Calu3 (cell line): ENCODE measurements at regions not wholly inside any gene's neighbourhood (a gene's known extent, or its start where the extent isn't known, plus 50 kb on each side); places are given as distances from the start of the nearest gene placed in this dataset.

Experiments used
- BruUV-seq: library from RNA; stranded (reverse); fragments of 400-500 nt; replicated peaks from 2 replicates; lab custom pipeline; 2021; lab: Mats Ljungman, UMichigan
- CTCF ChIA-PET: fragments of 300-600 bp; sonication (Branson Sonifier 250); formaldehyde crosslinking; loops from one replicate; lab custom pipeline; 2022; ENCODE audit warnings: antibody characterized with exemption; lab: Charles Lee
- DNase-seq: peaks from one replicate; pipeline ENCODE4 v3.0.0; 2022
- H3K27ac Mint-ChIP-seq: one replicate; pipeline ENCODE4 v1.8.0; 2022; ENCODE audit warnings: mixed read lengths; ENCODE audit not compliant: unreplicated experiment
- H3K27me3 Mint-ChIP-seq: one replicate; pipeline ENCODE4 v1.8.0; 2022; ENCODE audit warnings: mixed read lengths; ENCODE audit not compliant: unreplicated experiment
- H3K36me3 Mint-ChIP-seq: one replicate; pipeline ENCODE4 v1.8.0; 2022; ENCODE audit warnings: mild to moderate bottlenecking, moderate library complexity, mixed read lengths; ENCODE audit not compliant: insufficient read depth, unreplicated experiment
- H3K4me1 Mint-ChIP-seq: one replicate; pipeline ENCODE4 v1.8.0; 2022; ENCODE audit warnings: mild to moderate bottlenecking, low read depth, mixed read lengths; ENCODE audit not compliant: unreplicated experiment
- H3K4me3 Mint-ChIP-seq: one replicate; pipeline ENCODE4 v1.8.0; 2022; ENCODE audit warnings: mild to moderate bottlenecking, low read depth, moderate library complexity, mixed read lengths; ENCODE audit not compliant: unreplicated experiment
- H3K9me3 Mint-ChIP-seq: one replicate; pipeline ENCODE4 v1.8.0; 2022; ENCODE audit warnings: low read depth, mixed read lengths; ENCODE audit not compliant: unreplicated experiment
- CTCF ChIP-seq: fragments of 200-600 bp; IDR thresholded peaks from one replicate; pipeline ENCODE4 v1.8.0; 2022; ENCODE audit warnings: antibody characterized with exemption; ENCODE audit not compliant: unreplicated experiment
- intact Hi-C: fragments of 100-400 bp; cut with micrococcal nuclease; formaldehyde crosslinking; loops from one replicate; pipeline ENCODE4 v1.10.0; 2022; ENCODE audit not compliant: unreplicated experiment

- CTCF ChIA-PET = no interaction called here
- Mint-ChIP-seq H3K36me3 (peaks cover 6% of the 10 kb centered on the region), H3K9me3 (peaks cover 8% of the 10 kb centered on the region), H3K27me3 (no peaks in the 10 kb centered on the region), H3K4me1 (no peaks in the 10 kb centered on the region), H3K4me3 (no peak overlapping the region), H3K27ac (no peak overlapping the region)
- no peak for DNase-seq
- no peak for TF ChIP-seq CTCF
- intact Hi-C loops = no loop called here
- no TSS peak for BruUV-seq
Observed at GRCh38 chr18:78722386-78722785, 257.2 kb upstream of the SALL3 start.

- peaks cover 6% of the 10 kb centered on the region for H3K36me3 Mint-ChIP-seq
- no TSS peak for BruUV-seq
- no peaks in the 10 kb centered on the region for H3K4me1 Mint-ChIP-seq
- no peak overlapping the region for H3K4me3 Mint-ChIP-seq
- no peak for TF ChIP-seq CTCF
- H3K27me3 Mint-ChIP-seq = no peaks in the 10 kb centered on the region
- H3K9me3 Mint-ChIP-seq = peaks cover 8% of the 10 kb centered on the region
- DNase-seq = no peak
- no peak overlapping the region for H3K27ac Mint-ChIP-seq
- intact Hi-C loops = no loop called here
- CTCF ChIA-PET = no interaction called here
Observed at GRCh38 chr18:78722929-78723710, 256.5 kb upstream of the SALL3 start.

- no TSS peak for BruUV-seq
- no peak for DNase-seq
- TF ChIP-seq CTCF = no peak
- intact Hi-C loops = no loop called here
- Mint-ChIP-seq H3K4me3 (no peak overlapping the region), H3K9me3 (peaks cover 5% of the 10 kb centered on the region), H3K27me3 (no peaks in the 10 kb centered on the region), H3K36me3 (peaks cover 6% of the 10 kb centered on the region), H3K27ac (no peak overlapping the region), H3K4me1 (no peaks in the 10 kb centered on the region)
- CTCF ChIA-PET = no interaction called here
Observed at GRCh38 chr18:78724214-78724914, 255.3 kb upstream of the SALL3 start.

GRCh38 chr18:78725426-78725825 is 254.2 kb upstream of the SALL3 start:
- Mint-ChIP-seq H3K36me3 (no peaks in the 10 kb centered on the region), H3K9me3 (peaks cover 5% of the 10 kb centered on the region), H3K27me3 (no peaks in the 10 kb centered on the region), H3K4me3 (no peak overlapping the region), H3K27ac (no peak overlapping the region), H3K4me1 (no peaks in the 10 kb centered on the region)
- CTCF ChIA-PET = no interaction called here
- no TSS peak for BruUV-seq
- DNase-seq = no peak
- intact Hi-C loops = no loop called here
- TF ChIP-seq CTCF = no peak
